Thyroid gland (tissue), 4 donors: ENCODE measurements at regions not wholly inside any gene's neighbourhood (a gene's known extent, or its start where the extent isn't known, plus 50 kb on each side); places are given as distances from the start of the nearest gene placed in this dataset.

Experiments
- POLR2A ChIP-seq, 2 donors: fragments of 450-650 bp; IDR thresholded peaks; one replicate each; pipeline ENCODE4 v1.6.1; 2017; ENCODE audit warnings: antibody characterized with exemption in 2 of 2, mild to moderate bottlenecking in 2 of 2, moderate library complexity in 1 of 2
- TF ChIP-seq, protein P1 (sequence below), 6 experiments: fragments of 200-600 bp in 3 of 6; fragments of 450-650 bp in 3 of 6; sonication (generic) in 3 of 6; IDR thresholded peaks; one replicate each; pipeline ENCODE4 v1.5.1; 2016 to 2019; ENCODE audit warnings: antibody characterized with exemption in 6 of 6, mild to moderate bottlenecking in 2 of 6, inconsistent platforms in 1 of 6, moderate library complexity in 1 of 6

DNA sequence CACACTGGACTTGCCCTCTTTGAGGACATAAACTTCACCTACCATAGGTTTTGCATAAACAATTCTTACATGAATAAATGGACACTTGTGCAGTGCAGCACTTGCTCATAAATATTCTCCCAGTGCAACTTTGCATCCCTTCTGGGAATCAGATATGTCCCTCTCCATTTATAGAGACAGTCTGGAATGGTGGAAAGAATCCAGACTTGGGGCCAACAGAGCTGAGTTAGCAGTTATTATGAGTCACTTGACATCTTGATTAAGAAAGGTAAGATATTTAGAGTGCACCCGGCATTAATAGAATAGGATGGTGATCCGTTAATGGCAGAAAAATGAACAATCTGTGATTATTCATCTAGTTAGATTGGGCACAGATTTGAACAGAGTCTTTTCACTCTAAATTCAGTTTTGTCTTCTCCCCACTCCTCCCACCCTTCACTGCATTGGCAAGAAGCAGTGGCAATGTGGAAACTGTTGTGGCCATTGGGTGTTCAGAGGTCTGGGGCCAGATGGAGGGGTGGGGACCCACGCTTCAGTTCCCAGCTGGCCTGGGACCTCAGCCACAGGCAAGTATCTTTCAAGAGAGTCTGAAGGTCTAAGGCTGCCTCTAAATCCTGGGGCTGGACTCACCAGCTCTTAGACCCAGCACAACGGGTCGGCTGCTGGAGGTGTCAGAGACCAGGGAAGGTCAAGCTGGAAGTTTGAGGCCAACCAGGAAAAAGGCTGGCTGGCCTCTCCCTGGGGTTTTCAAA is 58.9 kb upstream of the KY start:
- TF ChIP-seq, protein P1, sequence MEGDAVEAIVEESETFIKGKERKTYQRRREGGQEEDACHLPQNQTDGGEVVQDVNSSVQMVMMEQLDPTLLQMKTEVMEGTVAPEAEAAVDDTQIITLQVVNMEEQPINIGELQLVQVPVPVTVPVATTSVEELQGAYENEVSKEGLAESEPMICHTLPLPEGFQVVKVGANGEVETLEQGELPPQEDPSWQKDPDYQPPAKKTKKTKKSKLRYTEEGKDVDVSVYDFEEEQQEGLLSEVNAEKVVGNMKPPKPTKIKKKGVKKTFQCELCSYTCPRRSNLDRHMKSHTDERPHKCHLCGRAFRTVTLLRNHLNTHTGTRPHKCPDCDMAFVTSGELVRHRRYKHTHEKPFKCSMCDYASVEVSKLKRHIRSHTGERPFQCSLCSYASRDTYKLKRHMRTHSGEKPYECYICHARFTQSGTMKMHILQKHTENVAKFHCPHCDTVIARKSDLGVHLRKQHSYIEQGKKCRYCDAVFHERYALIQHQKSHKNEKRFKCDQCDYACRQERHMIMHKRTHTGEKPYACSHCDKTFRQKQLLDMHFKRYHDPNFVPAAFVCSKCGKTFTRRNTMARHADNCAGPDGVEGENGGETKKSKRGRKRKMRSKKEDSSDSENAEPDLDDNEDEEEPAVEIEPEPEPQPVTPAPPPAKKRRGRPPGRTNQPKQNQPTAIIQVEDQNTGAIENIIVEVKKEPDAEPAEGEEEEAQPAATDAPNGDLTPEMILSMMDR (IDR thresholded peaks at IDR 0.05) = no peak
- no peak for TF ChIP-seq POLR2A (IDR thresholded peaks at IDR 0.05)
